Parathyroid adenoma (tissue), 2 donors: ENCODE measurements at regions not wholly inside any gene's neighbourhood (a gene's known extent, or its start where the extent isn't known, plus 50 kb on each side); places are given as distances from the start of the nearest gene placed in this dataset.

Source experiments
- H2AFZ ChIP-seq: fragments of 300-600 bp; sonication (generic); one replicate; pipeline ENCODE4 v1.7.0; 2017; ENCODE audit warnings: antibody characterized with exemption, mild to moderate bottlenecking
- H3K27ac ChIP-seq: fragments of 300-600 bp; sonication (generic); one replicate; pipeline ENCODE4 v1.7.0; 2017
- H3K27me3 ChIP-seq: fragments of 300-600 bp; sonication (generic); one replicate; pipeline ENCODE4 v1.7.0; 2017; ENCODE audit warnings: low read length; ENCODE audit not compliant: control insufficient read depth, insufficient read depth
- H3K36me3 ChIP-seq: fragments of 300-600 bp; sonication (generic); one replicate; pipeline ENCODE4 v1.7.0; 2017; ENCODE audit warnings: low read length; ENCODE audit not compliant: control insufficient read depth, insufficient read depth
- H3K4me1 ChIP-seq: fragments of 300-600 bp; sonication (generic); one replicate; pipeline ENCODE4 v1.7.0; 2017; ENCODE audit warnings: control low read depth
- H3K4me2 ChIP-seq: fragments of 300-600 bp; sonication (generic); one replicate; pipeline ENCODE4 v1.7.0; 2017; ENCODE audit warnings: low read length
- H3K4me3 ChIP-seq: fragments of 300-600 bp; sonication (generic); one replicate; pipeline ENCODE4 v1.7.0; 2017; ENCODE audit warnings: low read depth, low read length
- H3K79me2 ChIP-seq: fragments of 300-600 bp; sonication (generic); one replicate; pipeline ENCODE4 v1.7.0; 2017; ENCODE audit warnings: control low read depth
- H3K9ac ChIP-seq: fragments of 300-600 bp; sonication (generic); one replicate; pipeline ENCODE4 v1.7.0; 2017; ENCODE audit warnings: mild to moderate bottlenecking
- H3K9me3 ChIP-seq: fragments of 300-600 bp; sonication (generic); one replicate; pipeline ENCODE4 v1.7.0; 2017; ENCODE audit warnings: low read length; ENCODE audit not compliant: control insufficient read depth
- CTCF ChIP-seq: fragments of 300-600 bp; sonication (generic); IDR thresholded peaks from one replicate; pipeline ENCODE4 v1.7.0; 2017; ENCODE audit warnings: antibody characterized with exemption, mild to moderate bottlenecking
- donor health status: primary hyperparathyroidism.

GRCh38 chr1:37131281-37131680 lies 97.0 kb upstream of the GRIK3 start:
- Histone ChIP-seq H3K9me3 (no peaks in the 10 kb centered on the region), H3K9ac (no peak overlapping the region), H3K4me1 (no peaks in the 10 kb centered on the region), H3K27me3 (no peaks in the 10 kb centered on the region), H3K4me2 (no peak overlapping the region), H2AFZ (no peak overlapping the region), H3K36me3 (no peaks in the 10 kb centered on the region), H3K79me2 (no peaks in the 10 kb centered on the region), H3K4me3 (no peak overlapping the region), H3K27ac (no peak overlapping the region)
- no peak for TF ChIP-seq CTCF

- H3K36me3 ChIP-seq, result no peaks in the 10 kb centered on the region
- no peaks in the 10 kb centered on the region for H3K9me3 ChIP-seq
- H3K4me2 ChIP-seq, result no peak overlapping the region
- H3K4me3 ChIP-seq, result no peak overlapping the region
- H3K4me1 ChIP-seq, result no peaks in the 10 kb centered on the region
- no peak overlapping the region for H3K27ac ChIP-seq
- H3K27me3 ChIP-seq, result no peaks in the 10 kb centered on the region
- H2AFZ ChIP-seq, result no peak overlapping the region
- H3K9ac ChIP-seq, result no peak overlapping the region
- TF ChIP-seq CTCF, result no peak
- H3K79me2 ChIP-seq, result no peaks in the 10 kb centered on the region
Measured at GRCh38 chr1:37133276-37134145, 99.2 kb upstream of the GRIK3 start.

GRCh38 chr1:37134599-37134998 lies 100.3 kb upstream of the GRIK3 start:
- no peak overlapping the region for H3K27ac ChIP-seq
- TF ChIP-seq CTCF, result no peak
- no peaks in the 10 kb centered on the region for H3K4me1 ChIP-seq
- H3K27me3 ChIP-seq, result no peaks in the 10 kb centered on the region
- no peak overlapping the region for H2AFZ ChIP-seq
- no peak overlapping the region for H3K4me3 ChIP-seq
- no peaks in the 10 kb centered on the region for H3K79me2 ChIP-seq
- no peak overlapping the region for H3K9ac ChIP-seq
- no peaks in the 10 kb centered on the region for H3K9me3 ChIP-seq
- H3K36me3 ChIP-seq, result no peaks in the 10 kb centered on the region
- H3K4me2 ChIP-seq, result no peak overlapping the region

GRCh38 chr1:37135032-37135431 lies 100.7 kb upstream of the GRIK3 start:
- H3K27me3 ChIP-seq, result no peaks in the 10 kb centered on the region
- H2AFZ ChIP-seq, result no peak overlapping the region
- no peaks in the 10 kb centered on the region for H3K36me3 ChIP-seq
- no peak overlapping the region for H3K4me3 ChIP-seq
- H3K79me2 ChIP-seq, result no peaks in the 10 kb centered on the region
- no peak overlapping the region for H3K4me2 ChIP-seq
- no peak overlapping the region for H3K27ac ChIP-seq
- no peaks in the 10 kb centered on the region for H3K4me1 ChIP-seq
- no peaks in the 10 kb centered on the region for H3K9me3 ChIP-seq
- H3K9ac ChIP-seq, result no peak overlapping the region
- no peak for TF ChIP-seq CTCF

DNA sequence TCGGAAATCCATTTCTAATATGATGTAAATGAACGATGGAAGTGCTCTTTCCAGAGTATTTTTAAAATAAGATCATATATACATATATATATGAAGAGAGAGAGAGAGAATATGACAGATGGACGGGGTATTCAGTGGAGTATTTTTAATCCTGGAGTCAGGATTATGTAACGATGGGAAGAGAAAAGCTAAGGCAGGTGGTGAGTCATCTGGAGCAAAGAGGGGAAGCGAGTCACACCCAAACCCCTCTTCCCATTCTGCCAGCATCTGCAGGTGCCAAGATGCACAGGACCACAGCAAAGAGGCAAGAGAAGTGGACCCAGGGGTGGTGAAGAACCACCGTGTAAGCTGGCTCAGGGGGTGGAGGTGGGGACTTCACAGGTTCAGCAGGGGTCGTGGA lies 102.7 kb upstream of the GRIK3 start:
- TF ChIP-seq CTCF, result no peak
- Histone ChIP-seq H3K36me3 (no peaks in the 10 kb centered on the region), H3K27ac (no peak overlapping the region), H3K4me3 (no peak overlapping the region), H3K4me2 (no peak overlapping the region), H3K79me2 (no peaks in the 10 kb centered on the region), H3K9ac (no peak overlapping the region), H3K4me1 (no peaks in the 10 kb centered on the region), H2AFZ (no peak overlapping the region), H3K27me3 (no peaks in the 10 kb centered on the region), H3K9me3 (no peaks in the 10 kb centered on the region)
